GM18505 (cell line): ENCODE measurements at regions not wholly inside any gene's neighbourhood (a gene's known extent, or its start where the extent isn't known, plus 50 kb on each side); places are given as distances from the start of the nearest gene placed in this dataset.
"Not testable (repeated sequence)": the region's sequence is repeated elsewhere in the genome, so short reads cannot be mapped to it uniquely, and the experiment has no call there.

Experiments
- ATAC-seq: cut with Tn5 transposase; IDR thresholded peaks from one replicate; pipeline ENCODE4 v1.9.1; 2021; ENCODE audit not compliant: unreplicated experiment
- POLR2A ChIP-seq: IDR thresholded peaks from 4 replicates; pipeline ENCODE4 v1.6.1; 2011; ENCODE audit warnings: borderline replicate concordance; ENCODE audit not compliant: insufficient read depth, insufficient read length; ENCODE audit errors: extremely low read depth

DNA sequence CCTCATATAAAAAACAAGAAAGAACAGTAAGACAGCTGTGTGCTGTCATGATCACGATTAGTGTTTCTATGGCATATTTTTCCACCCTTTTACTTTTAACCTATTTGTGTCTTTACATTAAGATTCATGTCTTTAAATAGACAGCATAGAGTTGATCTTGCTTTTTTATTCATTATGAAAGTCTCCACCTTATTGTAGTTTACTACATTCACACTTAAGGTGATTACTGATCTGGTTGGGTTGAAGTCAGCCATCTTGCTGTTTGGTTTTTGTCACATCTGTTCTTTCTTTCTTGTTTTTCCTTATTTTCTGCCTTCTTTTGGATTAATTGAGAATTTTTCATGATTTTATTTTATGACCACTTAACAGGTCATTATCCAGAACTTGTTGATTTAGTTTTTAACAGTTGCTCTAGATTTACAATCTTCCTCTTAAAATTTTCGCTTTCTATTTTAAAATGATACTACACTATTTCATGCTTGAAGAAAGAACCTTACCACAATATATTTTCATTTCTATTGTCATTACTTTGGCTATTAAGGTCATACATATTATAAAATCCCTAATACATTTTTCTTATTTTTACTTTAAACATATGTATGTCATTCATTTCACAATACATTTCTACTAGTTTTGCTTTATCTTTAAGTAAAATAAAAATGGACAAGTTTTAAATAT, 292.5 kb downstream of the SH3GL2 start:
- no peak for TF ChIP-seq POLR2A
- no peak for ATAC-seq

DNA sequence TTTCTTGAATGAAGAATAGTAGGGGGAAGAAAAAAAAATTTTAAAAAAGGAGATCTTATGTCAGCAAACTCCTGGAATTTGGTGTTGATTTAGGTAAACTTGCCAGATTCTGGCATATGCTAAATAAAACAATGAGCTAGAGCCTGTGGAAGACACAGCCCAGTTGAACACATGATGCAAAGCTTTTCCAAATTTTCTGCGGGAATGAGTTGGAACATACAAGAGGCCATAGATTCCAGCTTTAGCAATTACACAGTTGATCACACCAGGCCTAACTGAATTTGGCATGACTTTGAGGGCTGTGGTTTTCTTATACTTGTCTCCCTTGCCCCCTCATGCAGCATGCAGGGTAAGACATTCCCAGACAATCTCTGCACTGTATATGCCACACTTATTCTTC, 297.0 kb downstream of the SH3GL2 start:
- ATAC-seq, result no peak
- TF ChIP-seq POLR2A, result no peak

DNA sequence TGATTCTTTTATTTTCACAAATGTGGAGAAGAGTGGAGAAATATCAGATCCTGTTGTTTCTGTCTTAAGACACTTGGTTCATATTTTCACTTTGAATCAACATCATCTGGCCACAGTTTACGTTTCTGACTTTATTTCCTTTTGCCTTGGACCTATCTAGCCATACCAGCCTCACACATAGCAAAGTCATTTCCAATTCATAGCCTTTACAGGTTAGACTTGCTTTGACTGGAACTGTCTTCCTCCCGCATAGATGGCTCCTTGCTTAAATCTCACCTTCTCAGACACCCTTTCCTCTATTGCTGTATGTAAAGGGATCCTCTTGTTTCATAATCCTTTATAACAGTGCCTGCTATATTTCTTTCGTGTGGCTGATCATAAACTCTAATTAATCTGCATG, 297.8 kb downstream of the SH3GL2 start:
- ATAC-seq, result no peak
- TF ChIP-seq POLR2A, result no peak

DNA sequence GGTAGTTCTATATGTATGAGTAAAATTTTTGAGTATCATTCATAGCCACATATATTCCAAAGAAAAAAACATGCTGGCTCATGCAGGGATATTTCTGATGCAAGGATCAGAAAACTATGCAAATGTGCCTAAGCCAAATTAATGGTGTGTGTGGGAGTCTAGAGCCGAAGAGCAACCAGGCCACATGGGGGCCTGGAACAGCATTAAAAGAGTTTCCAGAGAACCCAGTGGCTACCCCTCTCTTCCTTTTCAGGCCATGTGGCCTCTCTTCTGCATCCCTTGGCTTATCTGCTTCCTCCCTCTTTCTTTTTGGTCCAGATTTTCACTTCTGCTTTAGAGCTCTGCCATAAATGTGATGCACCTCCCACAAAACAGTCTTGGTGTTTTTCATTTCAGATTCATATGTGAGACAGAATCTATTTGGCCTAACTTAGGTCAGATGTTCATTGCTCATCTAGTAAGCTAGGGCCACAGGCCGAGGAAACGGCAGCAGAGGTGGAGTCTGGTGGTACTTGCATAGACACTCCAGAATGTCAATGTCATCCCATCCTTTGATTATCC, 300.0 kb downstream of the SH3GL2 start:
- peak; percentile 55 for ATAC-seq

DNA sequence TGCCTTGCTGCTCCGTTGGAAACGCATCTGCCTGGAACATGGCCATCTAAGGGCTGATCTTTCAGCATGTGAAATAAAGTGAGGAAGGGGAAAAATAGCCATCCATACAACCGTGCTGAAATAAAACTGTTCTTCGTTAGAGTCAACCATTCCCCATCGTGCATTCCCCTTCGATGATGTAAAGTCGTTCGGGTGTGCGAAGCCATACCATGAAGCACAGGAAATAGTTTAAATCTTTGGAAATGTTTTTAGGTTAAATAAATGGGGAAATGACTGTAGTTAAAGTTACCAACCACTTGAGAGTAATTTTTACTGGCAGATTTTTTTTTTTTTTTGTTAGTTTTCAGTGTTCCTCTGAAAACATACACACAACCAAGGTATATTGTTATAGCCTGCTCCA, 302.5 kb downstream of the SH3GL2 start:
- no peak for ATAC-seq
- no peak for TF ChIP-seq POLR2A

More for the DNA sequence above, 300.0 kb downstream of the SH3GL2 start:
- no peak for TF ChIP-seq POLR2A

DNA sequence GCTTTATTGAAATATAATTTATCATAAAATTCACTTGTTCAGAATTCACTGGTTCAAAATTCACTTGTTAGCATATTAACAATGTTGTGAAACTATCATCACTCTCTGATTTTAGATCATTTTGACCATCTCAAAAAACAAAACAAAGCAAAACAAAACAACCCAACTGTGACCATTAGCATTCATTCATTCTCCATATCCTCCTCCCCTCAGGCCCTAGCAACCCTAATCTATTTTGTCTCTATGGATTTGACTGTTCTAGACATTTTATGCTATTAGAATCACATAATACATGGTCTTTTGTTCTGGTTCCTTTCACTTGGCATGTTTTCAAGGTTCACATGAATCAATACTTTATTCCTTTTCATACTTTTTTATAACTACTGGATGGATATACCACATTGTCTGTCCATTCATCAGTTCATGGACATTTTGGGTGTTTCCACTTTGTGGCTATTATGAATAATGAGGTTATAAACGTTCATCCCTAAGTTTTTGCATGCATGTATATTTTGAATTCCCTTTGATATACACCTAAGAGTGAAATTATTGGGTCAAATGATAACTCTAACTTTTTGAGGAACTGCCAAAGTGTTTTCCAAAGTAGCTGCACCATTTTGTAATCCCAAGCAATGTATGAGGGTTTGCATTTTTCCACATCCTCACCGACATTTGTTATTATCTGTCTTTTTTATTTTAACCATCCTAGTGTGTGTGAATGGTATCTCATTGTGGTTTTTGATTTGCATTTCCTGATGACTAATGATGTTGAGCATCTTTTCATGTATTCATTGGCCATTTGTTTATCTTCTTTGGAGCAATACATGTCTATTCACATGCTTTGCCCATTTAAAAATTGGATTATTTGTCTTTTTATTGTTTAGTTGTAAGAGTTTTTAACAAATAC, 304.1 kb downstream of the SH3GL2 start:
- no peak for TF ChIP-seq POLR2A
- ATAC-seq, result no peak

DNA sequence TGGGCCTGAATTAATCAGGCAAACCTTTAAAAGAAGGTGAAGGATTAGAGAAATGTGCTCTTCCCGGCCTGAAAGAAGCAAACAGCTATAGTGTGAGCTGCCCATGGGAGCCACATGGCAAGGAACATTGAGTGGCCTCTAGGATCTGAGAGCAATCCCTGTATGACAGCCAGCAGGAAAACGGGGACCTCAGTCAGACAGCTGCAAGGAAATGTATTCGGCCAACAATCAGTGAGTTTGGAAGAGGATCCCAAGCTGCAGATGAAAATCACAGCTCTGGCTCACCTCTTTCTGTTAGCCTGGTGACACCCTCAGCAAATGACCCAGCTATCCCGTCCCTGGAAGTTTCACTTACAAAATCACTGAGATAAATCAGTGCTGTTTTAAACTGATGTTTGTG, 309.2 kb downstream of the SH3GL2 start:
- TF ChIP-seq POLR2A, result no peak
- ATAC-seq, result no peak

DNA sequence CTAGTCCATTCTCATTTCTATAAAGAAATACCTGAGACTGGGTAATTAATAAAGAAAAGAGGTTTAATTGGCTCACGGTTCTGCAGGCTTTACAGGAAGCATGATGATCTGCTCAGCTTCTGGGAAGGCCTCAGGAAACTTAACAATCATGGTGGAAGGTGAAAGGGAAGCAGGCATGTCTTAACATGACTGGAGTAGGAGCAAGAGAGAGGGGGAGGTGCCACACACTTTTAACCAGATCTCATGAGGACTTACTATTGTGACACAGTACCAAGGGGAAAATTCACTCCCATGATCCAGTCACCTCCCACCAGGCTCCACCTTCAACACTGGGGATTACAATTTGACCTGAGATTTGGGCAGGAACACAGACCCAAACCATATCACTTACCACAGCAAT, 310.1 kb downstream of the SH3GL2 start:
- not testable (repeated sequence) for ATAC-seq

DNA sequence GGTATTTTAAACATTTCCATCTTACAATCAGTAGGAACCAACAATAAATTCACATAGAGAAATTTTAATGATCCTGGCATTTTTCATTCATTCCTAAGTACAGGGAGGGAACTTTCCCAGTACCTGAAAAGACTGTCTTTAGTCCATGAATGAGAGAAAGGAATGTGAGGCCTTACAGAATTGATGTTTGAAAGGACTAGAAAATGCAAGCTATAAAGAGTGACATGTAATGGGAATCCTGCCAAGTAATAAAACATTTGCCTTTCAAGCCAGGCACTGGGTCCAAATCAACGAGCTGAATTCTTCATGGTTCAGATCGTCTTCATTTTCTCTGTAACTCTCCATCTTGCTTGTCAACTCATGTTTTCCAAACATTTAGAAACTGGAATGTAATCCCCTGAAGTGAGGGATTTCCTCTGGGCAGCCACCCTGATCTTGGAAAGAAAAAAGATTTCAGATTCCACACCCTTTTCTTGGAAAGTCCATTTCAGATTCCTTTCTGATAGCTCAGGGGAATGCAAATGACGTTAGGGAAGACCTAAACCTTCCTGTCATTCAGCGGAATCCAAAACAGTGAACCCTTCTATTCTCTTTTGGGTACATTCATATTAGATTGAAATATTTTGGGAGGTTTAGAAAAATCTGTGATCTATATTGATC, 315.8 kb downstream of the SH3GL2 start:
- ATAC-seq, result no peak
- TF ChIP-seq POLR2A, result no peak

DNA sequence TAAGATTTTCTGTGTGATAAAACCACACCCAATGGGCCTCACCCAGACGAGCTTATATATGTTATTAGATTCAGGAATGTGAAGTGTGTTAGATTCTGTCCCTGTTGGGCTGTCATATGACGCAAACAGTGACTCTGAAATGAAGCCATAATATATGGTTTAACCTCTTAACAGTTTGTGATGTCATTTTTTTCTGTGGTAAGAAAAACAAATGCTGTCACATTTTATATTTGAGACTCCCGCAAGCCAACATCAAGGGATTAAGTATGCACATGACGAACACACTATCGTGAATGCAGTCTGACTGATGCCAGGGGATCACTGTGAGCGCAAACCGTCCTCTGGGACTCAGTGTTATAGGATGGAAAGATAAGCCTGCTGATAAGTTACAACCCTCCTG, 321.7 kb downstream of the SH3GL2 start:
- no peak for TF ChIP-seq POLR2A
- no peak for ATAC-seq

DNA sequence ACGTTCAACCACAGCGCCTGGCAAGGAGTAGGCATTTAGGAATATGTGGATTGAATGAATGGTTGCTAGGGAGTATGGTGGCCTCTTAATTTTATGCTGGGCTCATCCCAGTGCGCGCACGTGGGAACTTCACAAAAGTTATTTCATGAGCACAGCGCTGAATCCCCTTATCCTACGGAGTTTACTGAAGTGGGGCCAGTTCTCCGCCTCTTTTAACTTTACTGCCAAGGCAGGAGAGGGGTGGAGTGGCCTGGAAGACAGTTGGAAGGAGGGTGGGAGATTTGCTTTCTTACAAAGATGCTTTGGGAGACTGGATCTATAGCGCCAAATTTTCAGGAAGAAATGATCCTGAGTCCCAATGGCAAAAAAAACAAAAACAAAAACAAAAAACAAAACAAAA, 326.5 kb downstream of the SH3GL2 start:
- ATAC-seq, result no peak
- TF ChIP-seq POLR2A, result no peak

DNA sequence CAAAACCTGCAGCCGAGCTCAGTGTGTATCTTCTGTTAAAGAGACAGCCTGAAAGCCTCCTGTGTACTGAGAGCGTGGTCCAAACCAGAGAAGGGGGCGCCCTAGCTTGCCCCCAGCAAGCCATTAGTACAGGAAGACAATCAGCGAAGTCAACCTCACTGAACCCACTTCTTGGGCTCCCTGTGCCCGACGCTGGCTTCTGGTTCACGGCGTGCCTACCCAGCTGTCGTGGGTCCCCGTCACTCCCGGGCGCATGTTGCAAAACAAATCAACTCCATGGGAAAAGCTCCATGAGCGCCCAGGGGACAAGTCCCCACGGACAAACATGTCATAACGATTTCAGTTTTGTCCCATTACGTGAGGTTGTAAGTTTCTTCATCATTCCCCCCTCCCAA, 326.9 kb downstream of the SH3GL2 start:
- TF ChIP-seq POLR2A, result no peak

DNA sequence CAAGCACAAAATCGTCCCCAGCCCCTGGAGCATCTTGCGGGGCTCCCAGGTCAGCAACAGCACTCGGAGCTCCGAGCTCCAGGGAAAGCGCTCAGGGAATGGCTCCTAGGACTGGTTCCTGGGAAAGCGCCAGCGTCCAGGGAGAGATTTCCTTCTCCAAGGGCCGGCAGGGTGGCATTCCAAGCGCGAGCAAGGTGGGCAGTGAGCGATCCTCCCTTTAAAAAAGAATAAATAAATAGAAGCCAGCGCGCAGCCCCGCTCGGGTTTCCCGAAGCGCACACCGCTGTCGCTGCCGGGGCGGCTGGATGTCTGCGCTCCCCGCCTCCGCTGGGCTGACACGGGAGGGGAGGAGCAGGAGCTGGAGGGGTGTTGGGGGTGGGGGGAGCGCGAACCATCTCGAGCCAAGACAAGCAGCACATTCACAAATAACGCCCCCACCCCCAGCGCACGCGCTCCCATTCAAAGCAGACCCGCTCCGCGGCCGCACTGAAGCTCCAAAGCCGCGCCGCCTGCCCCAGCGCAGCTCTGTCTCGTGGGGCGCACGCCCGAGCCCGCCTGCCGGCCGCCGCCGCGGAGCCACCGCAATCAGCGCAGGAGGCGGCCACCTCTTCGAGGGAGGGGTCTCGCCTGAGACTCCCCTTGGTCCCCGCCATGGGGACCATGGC, 327.4 kb downstream of the SH3GL2 start:
- no peak for ATAC-seq
- TF ChIP-seq POLR2A, result no peak

More for the DNA sequence above, 326.9 kb downstream of the SH3GL2 start:
- no peak for ATAC-seq

DNA sequence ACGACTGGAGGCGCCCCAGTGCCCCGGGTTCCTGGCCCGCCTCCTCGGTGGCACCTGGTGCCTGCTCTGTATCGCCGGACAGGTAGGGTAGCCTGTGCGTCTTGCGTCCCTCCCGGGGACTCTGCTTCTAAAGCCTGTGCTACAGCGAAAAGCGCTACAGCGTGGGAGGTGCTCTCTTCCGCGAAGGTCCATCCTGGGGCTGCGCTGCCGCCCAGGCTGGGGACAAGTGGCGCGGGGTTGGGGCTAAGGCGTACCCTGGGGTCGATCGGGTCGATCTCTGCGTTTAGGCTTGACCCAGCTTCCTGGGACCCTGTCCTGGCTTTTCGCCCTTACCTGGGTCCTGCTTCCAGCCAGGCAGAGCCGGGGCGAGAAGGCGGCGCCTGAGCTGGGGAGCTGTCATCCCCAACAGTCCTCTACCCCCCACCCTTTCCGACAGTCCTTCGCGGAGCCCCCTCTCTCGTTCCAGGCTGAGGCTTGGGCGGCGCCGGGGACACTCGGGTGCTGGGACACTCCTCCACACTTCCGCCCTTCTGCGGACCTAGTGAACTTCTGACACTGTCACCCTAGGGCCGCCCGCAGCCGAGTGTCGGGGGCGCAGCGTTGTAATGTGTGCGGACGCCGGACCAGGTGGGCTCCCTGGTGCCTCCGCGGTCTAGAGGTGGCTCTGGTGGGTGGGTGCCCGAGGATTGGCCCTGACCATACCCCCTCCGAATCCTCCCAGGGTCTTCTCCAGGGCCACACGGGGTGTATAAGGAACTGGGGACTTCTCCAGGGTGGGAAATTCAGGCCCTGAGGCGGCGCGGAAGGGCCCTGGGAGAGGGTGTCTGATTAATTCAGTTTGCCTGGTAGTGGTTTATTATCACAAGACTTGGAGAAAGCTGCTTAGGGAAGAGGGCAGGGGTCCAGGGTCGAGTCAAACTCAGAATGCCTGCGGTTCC, 328.2 kb downstream of the SH3GL2 start:
- ATAC-seq, result no peak
- no peak for TF ChIP-seq POLR2A
